A673 (cell line): ENCODE measurements at regions not wholly inside any gene's neighbourhood (a gene's known extent, or its start where the extent isn't known, plus 50 kb on each side); places are given as distances from the start of the nearest gene placed in this dataset.

ENCODE experiments used
- EZH2 ChIP-seq: fragments of 200-600 bp; sonication (generic); IDR thresholded peaks from 2 replicates; pipeline ENCODE4 v1.6.1; 2017; ENCODE audit warnings: borderline replicate concordance, low read depth, mild to moderate bottlenecking, mixed read lengths, antibody characterized with exemption, low read length; ENCODE audit not compliant: poor library complexity, severe bottlenecking
- TF ChIP-seq, protein P1 (sequence below): fragments of 300-800, 200-600 bp; sonication (generic); conservative IDR thresholded peaks from 2 replicates; pipeline ENCODE4 v1.5.1; 2017; ENCODE audit warnings: low read depth, mild to moderate bottlenecking, antibody characterized with exemption, low read length, moderate library complexity, mixed read lengths

DNA sequence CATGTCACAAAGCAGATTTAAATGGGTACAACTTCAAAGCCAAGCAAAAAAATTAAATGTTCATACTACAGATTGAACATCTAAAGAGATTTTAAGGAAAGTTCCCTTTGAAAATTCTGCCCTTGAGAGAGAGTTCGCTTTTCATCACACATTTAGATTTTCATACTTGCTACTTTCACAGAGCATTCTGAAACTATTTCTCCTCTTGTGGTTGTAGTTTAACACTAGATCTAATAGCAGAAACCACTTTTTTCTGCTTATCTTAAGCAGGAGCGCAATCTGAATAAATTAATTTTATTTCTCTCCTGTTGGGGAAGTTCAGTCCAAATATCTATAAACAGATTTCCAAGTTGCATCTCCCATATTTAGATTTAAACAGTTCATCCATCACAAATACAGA is 173.3 kb upstream of the RASA1 start:
- TF ChIP-seq, protein P1, sequence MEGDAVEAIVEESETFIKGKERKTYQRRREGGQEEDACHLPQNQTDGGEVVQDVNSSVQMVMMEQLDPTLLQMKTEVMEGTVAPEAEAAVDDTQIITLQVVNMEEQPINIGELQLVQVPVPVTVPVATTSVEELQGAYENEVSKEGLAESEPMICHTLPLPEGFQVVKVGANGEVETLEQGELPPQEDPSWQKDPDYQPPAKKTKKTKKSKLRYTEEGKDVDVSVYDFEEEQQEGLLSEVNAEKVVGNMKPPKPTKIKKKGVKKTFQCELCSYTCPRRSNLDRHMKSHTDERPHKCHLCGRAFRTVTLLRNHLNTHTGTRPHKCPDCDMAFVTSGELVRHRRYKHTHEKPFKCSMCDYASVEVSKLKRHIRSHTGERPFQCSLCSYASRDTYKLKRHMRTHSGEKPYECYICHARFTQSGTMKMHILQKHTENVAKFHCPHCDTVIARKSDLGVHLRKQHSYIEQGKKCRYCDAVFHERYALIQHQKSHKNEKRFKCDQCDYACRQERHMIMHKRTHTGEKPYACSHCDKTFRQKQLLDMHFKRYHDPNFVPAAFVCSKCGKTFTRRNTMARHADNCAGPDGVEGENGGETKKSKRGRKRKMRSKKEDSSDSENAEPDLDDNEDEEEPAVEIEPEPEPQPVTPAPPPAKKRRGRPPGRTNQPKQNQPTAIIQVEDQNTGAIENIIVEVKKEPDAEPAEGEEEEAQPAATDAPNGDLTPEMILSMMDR, result no peak
- no peak for TF ChIP-seq EZH2
